ENCODE measurements at regions not wholly inside any gene's neighbourhood (a gene's known extent, or its start where the extent isn't known, plus 50 kb on each side); places are given as distances from the start of the nearest gene placed in this dataset.

DNA sequence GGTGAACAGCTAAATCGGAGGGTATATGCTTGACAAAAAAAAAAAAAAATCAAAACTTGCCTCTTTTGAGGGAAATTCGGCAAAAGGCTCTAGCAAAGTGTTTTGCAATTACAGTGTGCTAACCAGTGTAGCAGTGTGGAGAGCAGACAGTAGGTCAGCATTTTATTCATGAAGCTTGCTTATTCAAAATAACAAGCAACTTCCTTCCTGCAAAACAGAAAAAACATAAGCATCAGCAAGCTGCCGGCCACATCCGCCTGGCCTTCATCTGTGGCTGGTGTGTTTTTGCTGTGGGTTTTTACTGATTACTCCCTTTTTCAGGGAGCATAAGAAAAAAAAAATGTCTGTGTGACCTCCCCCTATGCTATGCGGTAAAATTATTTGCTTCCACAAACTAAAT, 434.1 kb downstream of the OCA2 start:
- TF ChIP-seq EZH2 (IDR thresholded peaks at IDR 0.05): no peak
- TF ChIP-seq, protein P1, sequence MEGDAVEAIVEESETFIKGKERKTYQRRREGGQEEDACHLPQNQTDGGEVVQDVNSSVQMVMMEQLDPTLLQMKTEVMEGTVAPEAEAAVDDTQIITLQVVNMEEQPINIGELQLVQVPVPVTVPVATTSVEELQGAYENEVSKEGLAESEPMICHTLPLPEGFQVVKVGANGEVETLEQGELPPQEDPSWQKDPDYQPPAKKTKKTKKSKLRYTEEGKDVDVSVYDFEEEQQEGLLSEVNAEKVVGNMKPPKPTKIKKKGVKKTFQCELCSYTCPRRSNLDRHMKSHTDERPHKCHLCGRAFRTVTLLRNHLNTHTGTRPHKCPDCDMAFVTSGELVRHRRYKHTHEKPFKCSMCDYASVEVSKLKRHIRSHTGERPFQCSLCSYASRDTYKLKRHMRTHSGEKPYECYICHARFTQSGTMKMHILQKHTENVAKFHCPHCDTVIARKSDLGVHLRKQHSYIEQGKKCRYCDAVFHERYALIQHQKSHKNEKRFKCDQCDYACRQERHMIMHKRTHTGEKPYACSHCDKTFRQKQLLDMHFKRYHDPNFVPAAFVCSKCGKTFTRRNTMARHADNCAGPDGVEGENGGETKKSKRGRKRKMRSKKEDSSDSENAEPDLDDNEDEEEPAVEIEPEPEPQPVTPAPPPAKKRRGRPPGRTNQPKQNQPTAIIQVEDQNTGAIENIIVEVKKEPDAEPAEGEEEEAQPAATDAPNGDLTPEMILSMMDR (IDR thresholded peaks at IDR 0.05): no peak

Measured in neural progenitor cell (in vitro differentiated cells).